ENCODE measurements at regions not wholly inside any gene's neighbourhood (a gene's known extent, or its start where the extent isn't known, plus 50 kb on each side); places are given as distances from the start of the nearest gene placed in this dataset.

- intact Hi-C loops (cut with DNase I; ENCODE audit: low total_unique reads): no loop called here
- Histone ChIP-seq H3K9me3 (no peaks in the 10 kb centered on the region), H3K4me1 (no peaks in the 10 kb centered on the region), H3K27me3 (no peaks in the 10 kb centered on the region), H3K36me3 (ENCODE audit: low read depth, missing control alignments) (no peaks in the 10 kb centered on the region), H3K4me3 (no peak overlapping the region), H3K27ac (no peak overlapping the region)
- TF ChIP-seq CTCF (IDR thresholded peaks at IDR 0.05) (no peak), POLR2A (IDR thresholded peaks at IDR 0.05) (no peak)
- WGBS, 2 donors: 78 to 94% methylated on average over 1 of the region's 1 CpG
- DNase-seq: no peak
Observed at GRCh38 chr10:118504044-118504443, 91.4 kb downstream of the PRLHR start.

- H3K4me3 ChIP-seq: no peak overlapping the region
- H3K27me3 ChIP-seq: no peaks in the 10 kb centered on the region
- no peaks in the 10 kb centered on the region for H3K9me3 ChIP-seq
- H3K27ac ChIP-seq: no peak overlapping the region
- 58 to 64% methylated on average over 2 of the region's 2 CpGs for whole genome bisulfite sequencing, 2 donors
- TF ChIP-seq POLR2A (IDR thresholded peaks at IDR 0.05) (no peak), CTCF (IDR thresholded peaks at IDR 0.05) (no peak)
- no peaks in the 10 kb centered on the region for H3K36me3 ChIP-seq (ENCODE audit: low read depth, missing control alignments)
- DNase-seq: no peak
- H3K4me1 ChIP-seq: no peaks in the 10 kb centered on the region
- intact Hi-C loops (cut with DNase I; ENCODE audit: low total_unique reads): no loop called here
Observed at GRCh38 chr10:118503192-118503591, 92.3 kb downstream of the PRLHR start.

GRCh38 chr10:118501637-118502440, 93.6 kb downstream of the PRLHR start:
- Histone ChIP-seq H3K4me3 (no peak overlapping the region), H3K27me3 (no peaks in the 10 kb centered on the region), H3K4me1 (no peaks in the 10 kb centered on the region), H3K36me3 (ENCODE audit: low read depth, missing control alignments) (no peaks in the 10 kb centered on the region), H3K9me3 (no peaks in the 10 kb centered on the region), H3K27ac (no peak overlapping the region)
- no peak for DNase-seq
- TF ChIP-seq POLR2A (IDR thresholded peaks at IDR 0.05) (no peak), CTCF (IDR thresholded peaks at IDR 0.05) (no peak)
- intact Hi-C loops (cut with DNase I; ENCODE audit: low total_unique reads): no loop called here
- 70 to 73% methylated on average over 9 of the region's 9 CpGs for whole genome bisulfite sequencing, 2 donors

GRCh38 chr10:118501171-118501570, 94.3 kb downstream of the PRLHR start:
- 87 to 89% methylated on average over 6 of the region's 6 CpGs for WGBS, 2 donors
- intact Hi-C loops (cut with DNase I; ENCODE audit: low total_unique reads): no loop called here
- H3K4me1 ChIP-seq: no peaks in the 10 kb centered on the region
- H3K27ac ChIP-seq: no peak overlapping the region
- no peaks in the 10 kb centered on the region for H3K36me3 ChIP-seq (ENCODE audit: low read depth, missing control alignments)
- H3K27me3 ChIP-seq: no peaks in the 10 kb centered on the region
- DNase-seq: no peak
- no peaks in the 10 kb centered on the region for H3K9me3 ChIP-seq
- H3K4me3 ChIP-seq: no peak overlapping the region
- no peak for TF ChIP-seq CTCF (IDR thresholded peaks at IDR 0.05)
- TF ChIP-seq POLR2A (IDR thresholded peaks at IDR 0.05): no peak
